Lung (tissue), 11 donors: ENCODE measurements at regions not wholly inside any gene's neighbourhood (a gene's known extent, or its start where the extent isn't known, plus 50 kb on each side); places are given as distances from the start of the nearest gene placed in this dataset.

Source experiments
- ATAC-seq: fragments of 200-7000 bp; cut with Tn5 transposase; one replicate; pipeline ENCODE4 v1.9.1; 2020; ENCODE audit warnings: moderate number of reproducible peaks; ENCODE audit not compliant: insufficient read depth, low FRiP score
- DNase-seq, 3 donors: peaks; one replicate each; pipeline ENCODE4 v3.0.0-alpha.2; 2013 to 2017
- H3K27ac ChIP-seq, 2 donors: one replicate each; pipeline ENCODE4 v1.5.1; 2013; ENCODE audit warnings: mild to moderate bottlenecking in 2 of 2, moderate library complexity in 2 of 2, control low read depth in 1 of 2, inconsistent platforms in 1 of 2, low read depth in 1 of 2, low read length in 1 of 2
- H3K27me3 ChIP-seq, 3 donors: one replicate each; pipeline ENCODE4 v1.5.1; 2013; ENCODE audit warnings: low read length in 2 of 3; ENCODE audit not compliant: control insufficient read depth in 3 of 3, insufficient read depth in 3 of 3
- H3K36me3 ChIP-seq, 4 donors: one replicate each; pipeline ENCODE4 v1.5.1; 2013; ENCODE audit warnings: low read length in 4 of 4, mild to moderate bottlenecking in 1 of 4, moderate library complexity in 1 of 4; ENCODE audit not compliant: control insufficient read depth in 4 of 4, insufficient read depth in 4 of 4
- H3K4me1 ChIP-seq, 5 donors: one replicate each; pipeline ENCODE4 v1.5.1; 2013; ENCODE audit warnings: low read length in 5 of 5, mild to moderate bottlenecking in 2 of 5, moderate library complexity in 1 of 5; ENCODE audit not compliant: control insufficient read depth in 5 of 5, insufficient read depth in 5 of 5
- H3K4me3 ChIP-seq: one replicate; pipeline ENCODE4 v1.5.1; 2013; ENCODE audit warnings: mild to moderate bottlenecking, control low read depth, moderate library complexity
- H3K9ac ChIP-seq, 2 donors: one replicate each; pipeline ENCODE4 v1.5.1; 2013; ENCODE audit warnings: low read length in 2 of 2, control low read depth in 1 of 2; ENCODE audit not compliant: insufficient read depth in 1 of 2
- H3K9me3 ChIP-seq, 4 donors: one replicate each; pipeline ENCODE4 v1.5.1; 2013; ENCODE audit warnings: low read length in 3 of 4, mild to moderate bottlenecking in 1 of 4, moderate library complexity in 1 of 4; ENCODE audit not compliant: control insufficient read depth in 4 of 4, insufficient read depth in 3 of 4
- CTCF ChIP-seq: IDR thresholded peaks from 2 replicates; pipeline ENCODE4 v1.5.1; 2012; ENCODE audit warnings: mild to moderate bottlenecking; ENCODE audit errors: control extremely low read depth, extremely low read depth
- WGBS, 2 donors: extraction: QIAGEN DNeasy Blood & Tissue Kit; methylation state at CpG; one replicate each; pipeline ENCODE4 v1.1.7; 2013; 5-methylcytosine and 5-hydroxymethylcytosine counted together
- donor health status: control.
- donor health status: control.
- donor health status: Bipolar disorder and iron deficiency.
- donor health status: healthy.
- donor health status: DM: yes; HTN: yes; CAD: no.

- H3K27me3 ChIP-seq, result no peaks in the 10 kb centered on the region
- H3K4me3 ChIP-seq, result no peak overlapping the region
- H3K36me3 ChIP-seq, result no peaks in the 10 kb centered on the region
- DNase-seq, result no peak
- peaks cover 0 to 4% (median 1%) of the 10 kb centered on the region in 4 donors for H3K9me3 ChIP-seq
- WGBS, 2 donors, result 93 to 96% methylated on average over 2 of the region's 2 CpGs
- H3K4me1 ChIP-seq, result no peaks in the 10 kb centered on the region
- no peak overlapping the region for H3K9ac ChIP-seq
- TF ChIP-seq CTCF, result no peak
- ATAC-seq, result no peak
- no peak overlapping the region for H3K27ac ChIP-seq
Observed at GRCh38 chr5:56389261-56389660, 156.1 kb upstream of the ANKRD55 start.

- H3K9me3 ChIP-seq, result peaks cover 0 to 3% (median 0%) of the 10 kb centered on the region in 4 donors
- 92 to 95% methylated on average over 1 of the region's 1 CpG for WGBS, 2 donors
- no peak overlapping the region for H3K9ac ChIP-seq
- H3K36me3 ChIP-seq, result no peaks in the 10 kb centered on the region
- no peak for ATAC-seq
- H3K27ac ChIP-seq, result no peak overlapping the region
- H3K4me1 ChIP-seq, result no peaks in the 10 kb centered on the region
- TF ChIP-seq CTCF, result no peak
- no peak overlapping the region for H3K4me3 ChIP-seq
- no peak for DNase-seq
- H3K27me3 ChIP-seq, result no peaks in the 10 kb centered on the region
Observed at GRCh38 chr5:56388229-56388985, 155.3 kb upstream of the ANKRD55 start.

- no peak overlapping the region for H3K9ac ChIP-seq
- no peak for TF ChIP-seq CTCF
- H3K27me3 ChIP-seq, result no peaks in the 10 kb centered on the region
- no peaks in the 10 kb centered on the region for H3K36me3 ChIP-seq
- WGBS, 2 donors, result 40 to 73% methylated on average over 2 of the region's 2 CpGs
- DNase-seq, result no peak
- H3K4me3 ChIP-seq, result no peak overlapping the region
- no peaks in the 10 kb centered on the region for H3K4me1 ChIP-seq
- ATAC-seq, result no peak
- no peak overlapping the region for H3K27ac ChIP-seq
- no peaks in the 10 kb centered on the region for H3K9me3 ChIP-seq
Observed at GRCh38 chr5:56386046-56386445, 152.9 kb upstream of the ANKRD55 start.

DNA sequence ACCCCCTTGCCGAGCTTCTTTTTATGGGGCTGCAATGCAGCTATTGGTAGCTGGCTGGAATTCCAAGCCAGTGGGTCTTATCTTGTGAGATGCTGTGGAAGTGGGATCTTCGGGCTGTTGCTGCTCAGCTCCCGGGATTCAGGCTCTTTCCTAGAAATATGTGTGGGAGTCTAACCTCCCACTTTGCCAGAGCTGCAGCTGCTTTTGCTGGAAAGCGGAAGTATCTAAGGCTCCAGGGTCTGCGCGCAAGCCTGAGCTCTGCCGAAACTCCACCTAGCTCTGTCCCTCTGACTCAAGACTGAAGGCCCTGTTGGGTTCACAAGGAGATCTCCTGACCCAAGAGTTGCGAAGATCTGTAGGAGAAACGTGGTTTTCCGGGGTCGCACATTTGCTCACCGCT lies 151.1 kb upstream of the ANKRD55 start:
- Histone ChIP-seq H3K4me3 (no peak overlapping the region), H3K9ac (no peak overlapping the region), H3K27ac (no peak overlapping the region), H3K27me3 (no peaks in the 10 kb centered on the region), H3K9me3 (no peaks in the 10 kb centered on the region), H3K4me1 (no peaks in the 10 kb centered on the region), H3K36me3 (no peaks in the 10 kb centered on the region)
- TF ChIP-seq CTCF, result no peak
- WGBS, 2 donors, result 86% methylated on average over 12 of the region's 12 CpGs
- no peak for ATAC-seq
- DNase-seq, result no peak
